IPS-NIHi7 (cell line): ENCODE measurements at regions not wholly inside any gene's neighbourhood (a gene's known extent, or its start where the extent isn't known, plus 50 kb on each side); places are given as distances from the start of the nearest gene placed in this dataset.
"Not testable (repeated sequence)": the region's sequence is repeated elsewhere in the genome, so short reads cannot be mapped to it uniquely, and the experiment has no call there.

Source experiments
- DNase-seq: peaks from one replicate; pipeline ENCODE4 v3.0.0; 2012; ENCODE audit warnings: mixed read lengths; ENCODE audit errors: extremely low spot score

DNA sequence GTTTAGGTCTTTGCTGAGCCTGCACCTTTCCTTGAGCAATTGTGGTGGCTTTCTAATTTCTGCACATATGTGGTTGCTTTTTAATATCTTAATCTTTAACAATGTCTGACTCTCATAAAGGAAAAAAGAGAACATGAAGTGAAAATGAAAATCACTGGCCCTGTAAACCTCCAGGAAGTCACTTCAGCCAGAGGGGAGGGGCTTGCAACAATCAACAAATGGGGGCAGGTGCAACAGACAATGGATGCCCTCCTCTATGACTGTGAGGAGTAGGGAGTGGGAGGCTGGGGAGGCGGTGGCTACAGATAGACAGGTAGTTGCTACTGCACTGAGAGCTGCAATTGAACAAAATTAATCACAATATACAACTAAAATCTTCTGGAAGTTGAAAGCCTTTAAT is 1377.4 kb downstream of the XPNPEP1 start:
- DNase-seq, result peak; percentile 13

DNA sequence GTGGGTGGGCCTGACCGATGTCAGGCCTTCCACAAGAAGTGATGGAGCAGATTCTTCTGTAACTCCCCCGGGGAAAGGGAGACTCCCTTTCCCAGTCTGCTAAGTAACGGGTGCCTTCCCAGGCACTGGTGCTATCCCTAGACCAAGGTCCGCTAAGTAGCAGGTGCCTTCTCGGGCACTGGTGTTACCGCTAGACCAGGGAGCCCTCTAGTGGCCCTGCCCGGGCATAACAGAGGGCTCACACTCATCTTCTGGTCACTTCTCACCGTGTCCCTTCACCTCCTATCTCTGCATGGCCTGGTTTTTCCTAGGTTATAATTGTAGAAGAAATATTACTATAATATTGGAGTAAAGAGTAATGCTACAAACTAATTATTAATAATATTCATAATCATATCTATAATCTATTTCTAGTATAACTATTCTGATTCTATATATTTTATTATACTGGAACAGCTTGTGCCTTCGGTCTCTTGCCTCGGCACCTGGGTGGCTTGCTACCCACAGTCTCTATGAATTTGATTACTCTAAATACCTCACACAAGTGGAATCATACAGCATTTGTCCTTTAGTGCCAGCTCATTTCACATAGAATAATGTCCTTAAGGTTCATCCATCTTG is 1378.7 kb downstream of the XPNPEP1 start:
- peak; percentile 27 for DNase-seq

DNA sequence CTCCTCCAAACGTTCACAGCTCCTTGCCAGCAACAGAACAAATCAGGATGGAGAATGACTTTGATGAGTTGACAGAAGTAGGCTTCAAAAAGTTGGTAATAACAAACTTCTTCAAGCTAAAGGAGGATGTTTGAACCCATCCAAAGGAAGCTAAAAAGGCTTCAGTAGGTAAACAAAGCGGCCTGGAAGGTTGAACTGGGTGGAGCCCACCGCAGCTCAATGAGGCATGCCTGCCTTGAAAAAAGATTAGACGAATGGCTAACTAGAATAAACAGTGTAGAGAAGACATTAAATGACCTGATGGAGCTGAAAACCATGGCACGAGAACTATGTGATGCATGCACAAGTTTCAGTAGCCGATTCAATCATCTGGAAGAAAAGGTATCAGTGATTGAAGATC is 1369.0 kb upstream of the SORCS1 start:
- not testable (repeated sequence) for DNase-seq

DNA sequence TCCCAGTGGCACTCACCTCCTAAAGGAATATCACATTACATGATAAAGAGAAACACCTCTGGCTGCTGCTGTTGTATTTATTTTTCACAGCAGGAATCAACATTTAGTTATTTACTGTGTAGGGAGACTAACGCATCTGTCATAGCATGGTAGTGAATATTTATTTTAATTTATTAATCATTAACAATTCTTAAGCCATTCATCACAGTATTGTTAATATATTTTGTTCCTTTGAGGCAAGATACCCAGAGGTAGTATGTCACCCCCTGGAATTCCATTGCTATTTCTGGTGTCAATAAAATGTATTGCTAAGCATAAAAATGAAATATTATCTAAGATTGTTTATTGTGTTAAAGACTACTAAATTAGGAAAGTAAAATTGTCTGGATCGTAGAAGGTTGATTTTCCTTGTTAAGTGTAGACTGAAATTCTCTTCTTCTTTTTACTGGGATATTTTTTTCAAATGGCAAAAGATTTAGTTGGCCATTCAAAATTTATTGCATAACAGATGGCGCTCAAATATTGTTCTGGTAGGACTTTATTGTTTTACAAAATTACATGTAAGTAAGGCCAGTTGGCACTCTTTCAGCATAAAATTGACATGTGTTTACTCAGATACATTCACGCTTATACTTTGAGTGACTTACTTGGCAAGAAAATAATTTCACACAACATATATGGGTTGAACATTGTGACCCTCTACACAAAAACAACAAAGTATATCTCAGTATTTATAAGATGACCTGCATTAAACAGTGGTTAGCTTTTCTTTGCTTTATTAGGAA is 1358.7 kb upstream of the SORCS1 start:
- DNase-seq, result no peak

DNA sequence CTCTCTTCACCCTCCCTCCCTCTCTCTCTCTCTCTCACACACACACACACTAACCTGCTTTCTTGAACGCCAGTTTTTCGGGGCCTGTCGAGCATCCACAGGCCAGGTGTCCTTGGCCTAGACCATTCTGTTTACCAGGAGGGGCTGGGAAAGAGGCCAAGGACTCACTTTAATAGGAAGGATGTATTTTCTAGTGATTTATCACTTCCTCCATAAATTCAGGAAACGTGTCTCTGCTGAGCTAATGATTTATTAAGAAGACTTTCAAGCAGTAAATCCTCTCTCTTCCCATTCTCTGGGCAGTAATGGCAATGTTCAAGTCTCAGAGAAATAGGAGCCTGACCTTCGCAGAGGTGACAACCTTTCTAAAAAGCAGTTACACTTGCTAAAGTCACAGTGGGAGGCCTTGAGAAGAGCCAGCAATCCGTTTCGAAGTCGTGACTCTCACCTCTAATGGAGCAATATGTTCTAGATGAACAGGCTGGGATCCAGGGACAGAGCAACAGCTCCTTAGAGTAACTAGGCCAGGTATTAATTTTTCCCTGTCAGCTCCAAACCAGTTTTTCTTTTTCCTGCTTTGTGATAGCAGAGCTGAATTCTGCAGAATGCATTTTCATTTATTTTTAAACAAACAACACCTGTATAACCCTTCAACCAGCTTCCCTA is 1357.5 kb upstream of the SORCS1 start:
- DNase-seq, result no peak

DNA sequence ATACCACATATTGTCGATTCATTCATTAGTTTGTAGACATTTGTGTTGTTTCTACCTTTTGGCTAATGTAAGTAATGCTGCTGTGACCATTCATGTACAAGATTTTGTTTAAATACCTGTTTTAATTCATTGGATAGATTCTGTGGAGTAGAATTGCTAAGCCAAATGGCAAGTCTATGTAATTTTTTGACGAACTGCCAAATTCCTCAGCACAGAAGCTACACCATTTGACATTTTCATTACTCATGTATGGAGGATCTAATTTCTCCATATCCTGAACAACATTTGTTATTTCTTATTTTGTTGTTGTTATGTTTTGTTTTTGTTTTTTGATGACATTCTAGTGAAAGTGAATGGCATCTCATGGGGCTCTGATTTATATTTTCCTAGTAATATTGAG is 1351.3 kb upstream of the SORCS1 start:
- DNase-seq, result no peak

DNA sequence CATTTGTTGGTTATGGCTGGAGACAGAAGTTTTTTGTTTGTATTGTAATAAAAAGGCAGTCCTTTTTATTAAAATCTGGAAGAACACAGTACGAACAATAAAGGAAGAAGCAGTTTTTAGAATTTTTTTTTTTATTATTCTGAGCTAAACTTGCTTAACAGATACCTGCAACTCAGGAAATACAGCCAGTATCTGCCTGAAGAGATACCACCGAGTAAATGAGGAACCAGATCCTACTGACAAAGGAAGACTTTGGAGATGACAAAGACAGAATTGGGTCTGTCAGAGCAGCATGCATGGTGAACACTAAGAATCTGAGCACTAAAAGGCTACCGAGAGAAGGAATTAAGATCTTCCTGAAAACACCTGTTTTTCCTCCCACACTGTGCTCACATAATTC is 1335.9 kb upstream of the SORCS1 start:
- DNase-seq, result no peak

DNA sequence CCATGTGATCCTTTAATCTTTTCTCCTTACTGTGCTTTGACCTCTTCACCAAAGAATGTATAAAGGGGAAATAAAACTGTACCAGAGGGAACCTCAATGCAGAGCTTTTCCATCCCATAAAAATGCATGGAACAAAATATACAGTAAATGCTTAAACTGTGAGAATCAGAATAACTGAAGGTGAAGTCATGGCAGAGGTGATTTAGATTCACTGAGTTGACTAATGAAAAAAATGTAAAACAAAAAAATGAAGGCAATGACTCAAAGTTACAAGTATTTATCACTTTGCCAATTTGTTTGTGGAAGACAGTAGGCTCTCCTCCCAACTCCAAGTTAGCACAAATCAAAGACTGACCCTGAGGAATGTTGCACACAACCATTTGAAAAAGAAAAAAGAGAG is 1331.6 kb upstream of the SORCS1 start:
- DNase-seq, result no peak

DNA sequence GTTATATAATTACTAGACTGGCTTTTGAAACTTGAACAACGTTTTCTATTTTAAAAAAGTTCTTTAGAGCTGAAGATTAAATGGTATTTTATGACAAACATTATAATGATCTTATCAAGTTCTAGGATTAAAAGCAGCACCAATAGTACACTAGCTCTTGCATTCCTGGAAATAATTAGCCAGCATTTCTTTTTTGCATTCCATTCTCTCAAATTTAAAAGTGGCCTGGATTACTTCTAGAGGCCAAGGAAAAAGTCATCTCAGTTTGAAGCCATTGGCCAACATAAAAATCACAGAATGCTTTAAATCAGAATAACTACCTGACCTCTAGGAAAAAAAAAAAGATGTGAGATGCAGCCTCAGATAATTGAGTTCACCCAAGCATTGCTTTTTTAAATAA is 1326.4 kb upstream of the SORCS1 start:
- DNase-seq, result no peak

DNA sequence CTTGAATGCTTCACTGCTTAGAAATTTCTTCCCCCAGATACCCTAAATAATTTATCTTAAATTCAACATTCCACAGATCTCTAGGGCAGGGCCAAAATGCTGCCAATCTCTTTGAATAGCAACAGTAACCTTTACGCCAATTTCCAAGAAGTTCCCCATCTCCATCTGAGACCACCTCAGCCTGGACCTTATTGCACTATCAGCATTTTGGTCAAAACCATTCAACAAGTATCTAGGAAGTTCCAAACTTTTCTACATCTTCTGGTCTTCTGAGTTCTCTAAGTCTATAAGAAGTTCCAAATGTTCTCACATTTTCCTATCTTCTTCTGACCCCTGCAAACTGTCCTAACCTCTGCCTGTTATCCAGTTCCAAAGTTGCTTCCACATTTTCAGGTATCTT is 1306.9 kb upstream of the SORCS1 start:
- DNase-seq, result no peak

DNA sequence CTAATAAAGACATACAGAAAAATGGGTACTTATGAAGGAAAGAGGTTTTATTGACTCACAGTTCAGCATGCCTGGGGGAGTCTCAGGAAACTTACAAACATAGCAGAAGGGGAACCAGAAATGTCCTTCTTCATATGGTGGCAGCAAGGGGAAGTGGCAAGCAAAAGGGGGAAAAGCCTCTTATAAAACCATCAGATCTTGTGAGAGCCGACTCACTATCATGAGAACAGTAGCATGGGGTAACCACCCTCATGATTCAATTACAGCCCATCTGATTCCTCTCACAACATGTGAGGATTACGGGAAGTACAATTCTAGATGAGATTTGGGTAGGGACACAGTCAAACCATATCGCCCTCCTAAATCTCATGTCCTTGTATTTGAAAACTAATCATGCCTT is 1305.4 kb upstream of the SORCS1 start:
- DNase-seq, result no peak

DNA sequence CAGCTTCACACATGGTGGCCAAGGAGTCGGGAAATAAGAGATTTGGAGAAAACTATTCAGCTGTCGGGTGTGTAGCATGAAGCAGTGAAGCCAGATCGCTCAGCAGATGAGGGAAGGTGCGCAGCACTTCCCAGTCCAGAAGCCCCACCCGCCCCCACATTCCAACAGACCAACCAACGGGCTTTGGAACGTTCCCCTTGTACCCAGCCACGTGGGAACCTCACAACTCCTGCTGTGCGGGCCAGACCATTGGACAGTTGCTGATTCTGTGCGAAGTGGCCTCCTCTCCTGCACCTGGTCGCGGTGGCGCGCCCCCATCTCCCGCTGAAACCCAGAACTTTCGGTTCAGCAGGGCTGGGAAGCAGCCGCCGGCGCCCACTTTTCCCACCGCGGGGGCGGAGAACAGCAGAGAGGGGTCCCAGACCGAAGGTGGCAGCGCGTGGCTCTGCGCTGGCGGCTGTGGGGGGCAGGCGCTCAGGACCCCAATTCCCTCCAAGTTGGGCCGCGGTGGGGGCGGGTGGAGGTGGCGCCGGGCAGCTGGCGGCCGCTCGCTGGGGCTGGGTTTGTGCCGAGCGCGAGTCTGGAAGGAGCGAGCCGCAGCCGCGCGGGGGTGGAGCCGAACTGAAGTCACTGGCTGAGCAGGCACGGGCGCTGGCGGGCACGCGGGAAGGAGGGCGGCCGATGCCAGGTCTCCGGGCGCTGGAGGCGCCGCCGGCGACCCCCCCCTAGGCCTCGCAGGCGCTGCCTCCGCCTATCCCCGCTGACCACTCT is 1301.5 kb upstream of the SORCS1 start:
- peak; percentile 56 for DNase-seq

DNA sequence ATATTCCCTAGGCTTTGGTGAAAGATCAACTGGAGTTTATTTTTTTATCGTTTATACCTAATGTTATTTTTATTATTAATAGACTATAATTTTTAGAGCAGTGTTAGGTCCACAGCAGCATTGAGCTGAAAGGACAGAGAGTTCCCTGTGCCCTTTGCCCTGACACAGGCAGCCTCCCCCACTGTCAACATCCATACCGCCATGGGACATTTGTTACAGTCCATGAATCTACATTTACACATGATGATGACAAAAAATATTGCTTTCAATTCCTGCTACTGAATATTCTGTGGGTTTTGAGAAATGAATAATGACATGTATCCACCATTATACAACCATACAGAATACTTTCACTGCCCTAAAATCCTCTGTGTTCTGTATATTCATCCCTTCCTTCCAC is 1297.5 kb upstream of the SORCS1 start:
- DNase-seq, result no peak

DNA sequence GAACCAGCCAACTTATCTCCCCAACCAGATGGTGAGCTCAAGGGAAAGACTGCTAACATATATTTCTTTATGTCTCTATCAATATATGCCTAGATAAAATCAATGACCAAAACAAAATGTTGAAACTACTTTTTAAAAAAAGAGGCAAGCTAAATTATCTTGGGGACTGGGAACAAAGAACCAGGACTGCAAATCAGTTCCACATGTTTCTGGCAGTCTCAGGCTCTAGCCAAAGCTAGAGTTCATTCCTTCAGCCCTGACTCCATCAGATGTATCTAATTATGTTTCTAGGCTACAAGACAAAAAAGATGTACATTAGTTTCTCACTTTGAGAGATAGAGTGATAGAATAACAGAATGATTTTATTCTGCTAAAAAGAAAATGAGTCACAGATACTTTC is 1290.3 kb upstream of the SORCS1 start:
- no peak for DNase-seq

DNA sequence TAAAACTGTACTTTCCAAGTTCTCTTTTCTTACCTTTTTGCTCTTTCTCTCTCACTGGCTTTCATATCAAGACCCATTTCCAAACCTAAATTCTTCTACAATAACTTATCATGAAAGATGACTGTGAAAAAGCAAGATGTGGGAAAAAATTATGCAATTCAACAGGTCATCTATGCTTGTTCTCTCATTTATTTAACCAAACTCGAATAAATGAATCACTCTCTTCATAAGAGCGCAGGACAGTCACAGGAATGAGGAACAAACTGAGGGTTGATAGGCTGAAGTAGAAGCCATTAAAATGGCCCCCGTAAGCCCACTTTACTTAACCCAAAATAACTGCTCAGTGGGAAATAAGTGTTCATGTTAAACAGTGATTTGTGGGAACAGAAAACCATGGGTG is 1289.7 kb upstream of the SORCS1 start:
- no peak for DNase-seq

DNA sequence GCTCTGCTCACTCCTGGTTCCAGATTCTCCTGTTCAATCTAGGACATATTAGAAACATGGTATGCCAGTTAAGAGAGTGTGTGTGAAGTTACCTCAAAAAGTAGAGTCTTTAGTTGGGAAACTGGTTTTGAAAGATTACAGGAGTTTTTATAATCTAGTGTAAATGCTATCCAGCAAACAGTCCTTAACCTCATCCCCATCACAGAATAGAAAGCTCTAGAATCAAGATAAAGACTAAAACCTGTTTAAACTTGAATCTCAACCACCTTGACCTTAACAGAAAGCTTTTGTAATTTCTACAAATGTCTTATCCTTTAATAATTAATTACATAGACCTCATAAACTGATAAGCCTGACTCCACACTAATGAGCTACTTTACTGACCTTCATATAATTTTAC is 1288.7 kb upstream of the SORCS1 start:
- no peak for DNase-seq

DNA sequence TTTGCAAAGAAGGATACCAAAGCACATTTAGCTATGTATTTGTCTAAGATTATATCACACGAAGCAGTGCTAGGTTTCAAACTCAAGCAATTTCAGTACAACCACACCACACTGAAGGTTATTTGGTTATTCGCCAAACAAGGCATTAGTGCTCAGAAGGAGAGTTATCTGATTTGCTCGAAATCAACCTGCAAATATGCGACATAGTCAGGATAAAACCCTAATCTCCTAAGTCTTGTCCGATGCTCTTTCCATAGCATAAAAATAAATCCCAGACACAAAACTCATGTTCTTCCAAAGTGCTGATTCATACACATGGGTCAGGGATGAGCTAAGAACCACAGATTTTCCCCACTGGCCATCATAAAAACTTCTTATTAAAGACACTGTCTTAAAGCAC is 1288.0 kb upstream of the SORCS1 start:
- no peak for DNase-seq

DNA sequence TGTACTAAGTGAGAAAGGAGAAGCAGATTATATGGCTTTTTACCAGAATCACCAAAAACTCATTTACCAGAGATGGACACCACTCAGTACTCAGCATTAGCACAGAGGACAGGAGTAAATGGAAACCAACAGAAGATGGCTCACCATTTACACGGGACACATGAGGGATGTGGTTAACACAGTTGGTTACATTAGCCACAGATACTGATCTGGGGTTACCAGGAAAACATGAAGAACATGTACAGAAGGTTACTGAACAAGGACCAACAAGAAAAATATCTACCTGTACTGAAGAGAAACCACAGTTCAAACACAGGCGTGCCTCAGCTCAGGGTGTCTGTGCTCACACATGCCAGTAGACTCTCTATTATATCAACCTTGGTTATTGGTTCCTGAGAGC is 1285.8 kb upstream of the SORCS1 start:
- no peak for DNase-seq

DNA sequence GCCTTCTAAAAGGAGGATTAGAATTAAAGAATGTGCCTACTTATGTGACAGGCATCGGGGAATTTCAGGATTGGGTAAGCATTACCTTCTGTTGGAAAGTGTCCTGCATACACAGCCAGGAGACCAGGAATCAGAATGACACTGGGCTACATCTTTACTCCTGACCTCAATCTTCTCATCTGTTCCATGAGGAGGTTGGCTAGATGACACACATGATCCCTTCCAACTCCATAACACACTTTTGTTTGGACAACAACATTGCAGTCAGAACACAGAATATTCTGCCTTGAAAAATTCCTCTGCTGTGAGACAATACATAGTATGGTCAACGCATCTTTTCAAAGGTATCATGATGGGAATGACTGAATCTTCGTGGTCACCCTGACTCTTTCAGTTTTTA is 1281.2 kb upstream of the SORCS1 start:
- DNase-seq, result no peak

DNA sequence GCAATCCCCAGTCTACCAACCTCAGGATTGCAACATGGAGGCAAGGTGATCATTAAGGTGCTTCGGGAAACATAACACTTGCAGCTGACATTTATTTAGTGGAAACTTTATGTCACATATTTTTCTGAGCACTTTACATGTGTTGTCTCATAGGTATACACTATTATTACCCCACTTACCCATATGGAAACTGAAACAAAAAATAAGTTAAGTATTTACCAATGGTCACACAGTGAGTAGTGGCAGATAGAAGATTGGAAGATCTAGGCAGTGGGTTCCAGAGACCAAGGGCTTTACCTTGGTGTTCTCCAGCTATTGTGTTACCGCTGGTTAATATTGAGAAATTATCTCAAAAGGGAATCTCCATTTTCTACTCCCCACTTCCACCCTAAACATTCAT is 1279.1 kb upstream of the SORCS1 start:
- DNase-seq, result no peak

DNA sequence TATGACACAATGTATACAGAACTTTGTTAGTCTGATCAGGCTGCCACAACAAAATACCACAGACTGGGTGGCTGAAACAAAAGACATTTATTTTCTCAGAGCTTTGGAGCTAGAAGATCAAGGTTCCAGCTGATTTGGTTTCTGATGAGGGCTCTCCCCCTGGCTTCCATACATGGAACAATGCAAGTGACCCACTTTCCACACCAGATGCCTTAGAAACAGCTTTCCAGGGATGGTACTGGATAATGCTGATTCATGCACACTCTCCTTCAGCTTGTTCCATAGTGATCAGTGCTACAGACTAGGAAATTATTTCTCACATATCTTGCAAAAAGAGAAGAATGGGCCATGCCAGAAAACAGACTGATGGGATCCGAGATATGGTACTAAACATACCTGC is 1274.9 kb upstream of the SORCS1 start:
- DNase-seq, result no peak

DNA sequence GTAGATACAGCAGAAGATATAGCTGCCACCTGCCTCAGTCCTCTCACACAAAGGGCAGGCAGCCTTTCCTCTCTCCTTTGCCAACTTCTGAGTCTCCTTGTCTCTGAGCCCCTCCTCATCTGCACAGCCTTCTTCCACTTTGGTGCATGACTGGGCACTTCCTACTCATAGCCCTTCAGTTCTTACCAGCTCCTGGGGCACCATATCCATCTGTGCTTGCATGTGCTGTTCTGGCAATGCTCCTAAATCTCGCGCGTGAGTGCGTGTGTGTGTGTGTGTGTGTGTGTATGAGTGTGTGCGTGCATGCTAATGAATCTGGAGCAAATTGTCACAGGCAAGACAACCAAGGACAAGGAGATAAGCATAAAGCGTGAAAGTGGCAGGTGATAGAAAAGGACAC is 1271.6 kb upstream of the SORCS1 start:
- DNase-seq, result no peak
